MCF 10A (cell line): ENCODE measurements at regions not wholly inside any gene's neighbourhood (a gene's known extent, or its start where the extent isn't known, plus 50 kb on each side); places are given as distances from the start of the nearest gene placed in this dataset.

Experiments used
- BruUV-seq: library from RNA; stranded (reverse); fragments of 400-500 nt; replicated peaks from 2 replicates; lab custom pipeline; 2021; lab: Mats Ljungman, UMichigan
- CTCF ChIA-PET: fragments of 300-600 bp; sonication (Branson Sonifier 250); formaldehyde crosslinking; extraction: SDS; loops from one replicate; lab custom pipeline; 2021; ENCODE audit warnings: antibody characterized with exemption, inconsistent platforms; lab: Yijun Ruan, JAX
- POLR2A ChIA-PET: fragments of 300-600, 350-650 bp; sonication (Branson Sonifier 250); formaldehyde crosslinking; extraction: SDS; loops from one replicate; lab custom pipeline; 2020; ENCODE audit warnings: antibody characterized with exemption, inconsistent platforms; lab: Yijun Ruan, JAX
- DNase-seq: peaks from one replicate; pipeline ENCODE4 v3.0.0-alpha.2; 2018; ENCODE audit not compliant: unreplicated experiment
- H3K27ac Mint-ChIP-seq: one replicate; pipeline ENCODE4 v1.8.0; 2022; ENCODE audit warnings: mild to moderate bottlenecking, low read depth, mixed read lengths; ENCODE audit not compliant: unreplicated experiment
- H3K27me3 Mint-ChIP-seq: one replicate; pipeline ENCODE4 v1.8.0; 2022; ENCODE audit warnings: mixed read lengths; ENCODE audit not compliant: insufficient read depth, unreplicated experiment
- H3K36me3 Mint-ChIP-seq: one replicate; pipeline ENCODE4 v1.8.0; 2022; ENCODE audit warnings: mild to moderate bottlenecking, moderate library complexity, mixed read lengths; ENCODE audit not compliant: insufficient read depth, unreplicated experiment
- H3K4me1 Mint-ChIP-seq: one replicate; pipeline ENCODE4 v1.8.0; 2022; ENCODE audit warnings: mixed read lengths; ENCODE audit not compliant: insufficient read depth, unreplicated experiment
- H3K4me3 Mint-ChIP-seq: one replicate; pipeline ENCODE4 v1.8.0; 2022; ENCODE audit warnings: mild to moderate bottlenecking, moderate library complexity, mixed read lengths; ENCODE audit not compliant: unreplicated experiment
- H3K9me3 Mint-ChIP-seq: one replicate; pipeline ENCODE4 v1.8.0; 2022; ENCODE audit warnings: mixed read lengths; ENCODE audit not compliant: unreplicated experiment
- intact Hi-C: fragments of 100-400 bp; cut with micrococcal nuclease; formaldehyde crosslinking; loops from 2 replicates; pipeline ENCODE4 v1.14.1; 2022
- TF ChIP-seq, protein P1 (sequence below): fragments of 200-600 bp; IDR thresholded peaks from one replicate; pipeline ENCODE4 v1.8.0; 2022; ENCODE audit warnings: antibody characterized with exemption, mild to moderate bottlenecking; ENCODE audit not compliant: unreplicated experiment

DNA sequence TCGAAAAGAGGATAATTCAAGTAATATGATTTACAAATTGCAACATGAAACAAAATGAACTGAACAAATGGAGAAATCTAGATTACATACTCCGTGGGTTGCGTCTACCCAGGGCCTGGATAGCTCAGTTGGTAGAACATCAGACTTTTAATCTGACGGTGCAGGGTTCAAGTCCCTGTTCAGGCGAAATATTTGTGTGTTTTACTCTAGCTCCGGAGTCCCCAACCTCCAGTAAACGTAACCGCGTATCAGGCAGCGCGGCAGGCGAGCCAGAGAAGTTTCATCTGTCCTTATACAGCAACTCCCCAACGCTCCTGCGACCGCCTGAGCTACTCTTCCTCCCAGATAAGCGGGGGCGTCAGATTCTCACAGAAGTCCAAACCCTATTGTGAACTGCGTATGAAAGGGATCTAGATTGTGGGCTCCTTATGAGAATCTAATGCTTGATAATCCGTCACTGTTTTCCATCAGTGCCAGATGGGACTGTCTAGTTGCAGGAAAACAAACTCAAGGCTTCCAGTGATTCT lies 176.1 kb downstream of the TRIM27 start:
- peak overlapping the region; percentile 76 for H3K4me3 Mint-ChIP-seq
- no peaks in the 10 kb centered on the region for H3K4me1 Mint-ChIP-seq
- H3K27ac Mint-ChIP-seq: peak overlapping the region; percentile 81
- peak; percentile 86 for DNase-seq
- peaks cover 20% of the 10 kb centered on the region for H3K36me3 Mint-ChIP-seq
- TF ChIP-seq, protein P1, sequence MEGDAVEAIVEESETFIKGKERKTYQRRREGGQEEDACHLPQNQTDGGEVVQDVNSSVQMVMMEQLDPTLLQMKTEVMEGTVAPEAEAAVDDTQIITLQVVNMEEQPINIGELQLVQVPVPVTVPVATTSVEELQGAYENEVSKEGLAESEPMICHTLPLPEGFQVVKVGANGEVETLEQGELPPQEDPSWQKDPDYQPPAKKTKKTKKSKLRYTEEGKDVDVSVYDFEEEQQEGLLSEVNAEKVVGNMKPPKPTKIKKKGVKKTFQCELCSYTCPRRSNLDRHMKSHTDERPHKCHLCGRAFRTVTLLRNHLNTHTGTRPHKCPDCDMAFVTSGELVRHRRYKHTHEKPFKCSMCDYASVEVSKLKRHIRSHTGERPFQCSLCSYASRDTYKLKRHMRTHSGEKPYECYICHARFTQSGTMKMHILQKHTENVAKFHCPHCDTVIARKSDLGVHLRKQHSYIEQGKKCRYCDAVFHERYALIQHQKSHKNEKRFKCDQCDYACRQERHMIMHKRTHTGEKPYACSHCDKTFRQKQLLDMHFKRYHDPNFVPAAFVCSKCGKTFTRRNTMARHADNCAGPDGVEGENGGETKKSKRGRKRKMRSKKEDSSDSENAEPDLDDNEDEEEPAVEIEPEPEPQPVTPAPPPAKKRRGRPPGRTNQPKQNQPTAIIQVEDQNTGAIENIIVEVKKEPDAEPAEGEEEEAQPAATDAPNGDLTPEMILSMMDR: no peak
- intact Hi-C loops: no loop called here
- ChIA-PET POLR2A (interaction anchor here (0.7 to 1.5 kb wide), 8 partner anchors 10 to 237 kb away, joined by 3 to 5 read pairs (median 4); no protein-coding TSS in a partner anchor), CTCF (no interaction called here)
- no TSS peak for BruUV-seq
- no peaks in the 10 kb centered on the region for H3K9me3 Mint-ChIP-seq
- no peaks in the 10 kb centered on the region for H3K27me3 Mint-ChIP-seq

DNA sequence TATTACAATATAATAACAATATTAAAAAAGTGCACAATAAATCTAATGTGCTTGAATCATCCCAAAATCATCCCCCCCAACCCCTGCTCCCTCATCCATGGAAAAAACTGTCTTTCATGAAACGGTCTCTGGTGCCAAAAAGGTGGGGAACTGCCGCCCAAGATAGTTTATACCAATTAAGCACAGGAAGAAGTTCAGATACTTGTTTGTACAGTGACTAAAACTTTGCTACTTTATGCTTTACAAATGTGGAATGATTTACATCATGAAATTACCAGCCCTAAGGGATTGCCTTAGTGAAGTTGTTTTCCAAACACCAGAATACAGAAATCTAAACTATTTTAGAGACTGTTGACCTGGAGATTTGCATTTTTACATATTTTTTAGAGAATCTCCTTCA lies 175.6 kb downstream of the TRIM27 start:
- H3K27ac Mint-ChIP-seq: peak overlapping the region; percentile 81
- DNase-seq: no peak
- H3K36me3 Mint-ChIP-seq: peaks cover 15% of the 10 kb centered on the region
- no peaks in the 10 kb centered on the region for H3K9me3 Mint-ChIP-seq
- BruUV-seq: no TSS peak
- TF ChIP-seq, protein P1: no peak
- intact Hi-C loops: no loop called here
- ChIA-PET CTCF (no interaction called here), POLR2A (interaction anchor here (0.7 to 1.7 kb wide), 7 partner anchors 9 to 237 kb away, joined by 3 to 13 read pairs (median 4); no protein-coding TSS in a partner anchor)
- H3K4me3 Mint-ChIP-seq: peak overlapping the region; percentile 76
- no peaks in the 10 kb centered on the region for H3K27me3 Mint-ChIP-seq
- no peaks in the 10 kb centered on the region for H3K4me1 Mint-ChIP-seq

DNA sequence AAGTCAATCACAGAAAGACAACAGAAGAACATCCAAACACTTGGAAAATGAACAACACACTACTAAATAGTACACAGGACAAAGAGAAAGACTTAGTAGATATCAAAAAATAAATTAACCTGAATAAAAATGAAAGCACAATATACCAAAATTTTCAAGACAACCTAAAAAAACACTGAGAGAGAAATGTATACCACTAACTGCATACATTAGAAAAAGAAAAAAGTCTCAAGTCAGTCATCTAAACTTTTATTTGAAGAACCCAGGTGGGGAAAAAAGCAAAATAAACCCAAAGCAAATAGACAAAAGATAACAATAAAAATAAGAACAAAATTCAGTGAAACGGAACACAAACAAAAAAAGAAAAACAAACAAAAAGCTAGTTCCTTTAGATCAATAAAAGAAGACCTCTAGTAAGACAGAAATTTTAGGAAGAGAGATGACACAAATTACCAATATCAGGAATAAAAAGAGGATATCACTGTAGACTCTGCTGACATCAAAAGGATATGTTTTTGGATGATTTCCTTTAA lies 172.8 kb downstream of the TRIM27 start:
- no TSS peak for BruUV-seq
- no peak overlapping the region for H3K27ac Mint-ChIP-seq
- H3K4me3 Mint-ChIP-seq: no peak overlapping the region
- POLR2A ChIA-PET: interaction anchor here (1.0 to 1.1 kb wide), 2 partner anchors 14 to 129 kb away, joined by 4 to 5 read pairs; no protein-coding TSS in a partner anchor
- DNase-seq: no peak
- H3K27me3 Mint-ChIP-seq: no peaks in the 10 kb centered on the region
- TF ChIP-seq, protein P1: no peak
- intact Hi-C loops: no loop called here
- H3K36me3 Mint-ChIP-seq: peaks cover 15% of the 10 kb centered on the region
- peaks cover 5% of the 10 kb centered on the region for H3K4me1 Mint-ChIP-seq
- CTCF ChIA-PET: interaction anchor here (0.8 kb wide), 1 partner anchor 63 kb away, joined by 4 read pairs; no protein-coding TSS in a partner anchor
- H3K9me3 Mint-ChIP-seq: no peaks in the 10 kb centered on the region

DNA sequence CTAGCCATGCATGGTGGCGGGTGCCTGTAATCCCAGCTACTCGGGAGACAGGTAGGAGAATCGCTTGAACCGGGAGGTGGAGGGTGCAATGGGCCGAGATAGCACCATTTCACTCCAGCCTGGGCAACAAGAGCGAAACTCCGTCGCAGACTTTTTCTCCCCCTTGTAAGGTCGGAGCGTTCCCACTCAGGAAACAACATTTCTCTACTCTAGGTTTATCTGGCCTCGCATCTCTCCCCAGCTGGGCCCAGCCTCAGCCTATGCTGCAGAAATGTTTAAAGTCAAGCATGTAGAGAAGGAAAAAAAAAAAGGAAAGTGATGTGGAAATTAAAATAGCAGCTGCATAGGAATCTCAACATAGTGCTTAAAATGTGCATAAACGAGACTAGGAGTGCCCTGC lies 172.3 kb downstream of the TRIM27 start:
- no TSS peak for BruUV-seq
- Mint-ChIP-seq H3K4me3 (no peak overlapping the region), H3K27ac (no peak overlapping the region), H3K9me3 (no peaks in the 10 kb centered on the region), H3K4me1 (peaks cover 5% of the 10 kb centered on the region), H3K27me3 (no peaks in the 10 kb centered on the region), H3K36me3 (peaks cover 15% of the 10 kb centered on the region)
- POLR2A ChIA-PET: interaction anchor here (1.1 kb wide), 1 partner anchor 129 kb away, joined by 5 read pairs; no protein-coding TSS in a partner anchor
- TF ChIP-seq, protein P1: no peak
- DNase-seq: no peak
- CTCF ChIA-PET: interaction anchor here (0.8 kb wide), 1 partner anchor 63 kb away, joined by 4 read pairs; no protein-coding TSS in a partner anchor
- intact Hi-C loops: no loop called here
